GM12801 (cell line): ENCODE measurements at regions not wholly inside any gene's neighbourhood (a gene's known extent, or its start where the extent isn't known, plus 50 kb on each side); places are given as distances from the start of the nearest gene placed in this dataset.

Experiments used
- TF ChIP-seq, protein P1 (sequence below): IDR thresholded peaks from one replicate; pipeline ENCODE4 v1.5.1; 2011; ENCODE audit warnings: control low read depth; ENCODE audit not compliant: insufficient read length; ENCODE audit errors: extremely low read depth

- TF ChIP-seq, protein P1, sequence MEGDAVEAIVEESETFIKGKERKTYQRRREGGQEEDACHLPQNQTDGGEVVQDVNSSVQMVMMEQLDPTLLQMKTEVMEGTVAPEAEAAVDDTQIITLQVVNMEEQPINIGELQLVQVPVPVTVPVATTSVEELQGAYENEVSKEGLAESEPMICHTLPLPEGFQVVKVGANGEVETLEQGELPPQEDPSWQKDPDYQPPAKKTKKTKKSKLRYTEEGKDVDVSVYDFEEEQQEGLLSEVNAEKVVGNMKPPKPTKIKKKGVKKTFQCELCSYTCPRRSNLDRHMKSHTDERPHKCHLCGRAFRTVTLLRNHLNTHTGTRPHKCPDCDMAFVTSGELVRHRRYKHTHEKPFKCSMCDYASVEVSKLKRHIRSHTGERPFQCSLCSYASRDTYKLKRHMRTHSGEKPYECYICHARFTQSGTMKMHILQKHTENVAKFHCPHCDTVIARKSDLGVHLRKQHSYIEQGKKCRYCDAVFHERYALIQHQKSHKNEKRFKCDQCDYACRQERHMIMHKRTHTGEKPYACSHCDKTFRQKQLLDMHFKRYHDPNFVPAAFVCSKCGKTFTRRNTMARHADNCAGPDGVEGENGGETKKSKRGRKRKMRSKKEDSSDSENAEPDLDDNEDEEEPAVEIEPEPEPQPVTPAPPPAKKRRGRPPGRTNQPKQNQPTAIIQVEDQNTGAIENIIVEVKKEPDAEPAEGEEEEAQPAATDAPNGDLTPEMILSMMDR = no peak
Measured at GRCh38 chr14:65234752-65235361, 132.5 kb upstream of the MAX start.

- TF ChIP-seq, protein P1 = no peak
Measured at GRCh38 chr14:65237023-65237814, 134.9 kb upstream of the MAX start.

GRCh38 chr14:65237941-65238340 lies 135.6 kb upstream of the MAX start:
- TF ChIP-seq, protein P1 = no peak

- TF ChIP-seq, protein P1 = no peak
Measured at GRCh38 chr14:65238456-65238855, 136.1 kb upstream of the MAX start.

DNA sequence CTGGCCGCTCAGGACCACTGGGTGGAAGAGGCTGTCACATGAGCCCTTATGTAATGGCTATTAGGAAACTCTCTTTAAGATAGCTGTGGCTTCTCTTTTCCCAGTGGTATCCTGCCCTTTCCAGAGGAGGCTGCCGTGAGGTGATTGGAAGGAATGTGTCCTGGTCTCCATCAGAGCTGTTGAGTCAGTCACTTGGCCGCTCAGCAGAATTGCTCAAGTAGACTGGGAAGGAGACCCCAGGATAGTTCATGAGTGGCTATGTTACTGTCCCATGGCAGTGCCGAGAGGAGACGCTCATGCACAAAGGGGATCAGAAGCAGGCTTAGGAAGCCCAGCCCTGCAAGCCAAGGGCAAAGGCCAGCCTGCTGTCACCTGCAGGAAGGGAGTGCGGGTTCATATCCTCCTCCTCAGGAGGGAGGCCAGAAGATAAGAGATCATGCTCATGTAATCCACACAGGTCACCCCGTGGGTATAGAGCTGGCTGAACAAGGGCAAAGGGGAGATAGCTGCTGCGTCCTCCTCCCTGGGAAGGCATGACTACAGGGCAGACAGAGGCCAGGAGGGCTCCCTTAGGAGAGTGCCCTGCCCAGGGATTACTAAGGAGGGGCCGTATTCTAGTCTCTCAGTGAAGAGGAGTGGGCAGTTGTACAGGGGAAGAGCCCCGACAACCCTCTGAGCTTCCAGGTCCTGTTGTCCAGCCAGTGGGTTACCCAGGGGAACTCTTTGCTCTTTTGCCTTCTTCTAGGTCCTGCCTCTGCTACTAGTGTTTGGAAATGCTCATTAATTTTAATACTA lies 137.0 kb upstream of the MAX start:
- TF ChIP-seq, protein P1 = no peak

- TF ChIP-seq, protein P1 = no peak
Measured at GRCh38 chr14:65239938-65240296, 137.6 kb upstream of the MAX start.

- TF ChIP-seq, protein P1 = no peak
Measured at GRCh38 chr14:65241125-65241752, 138.9 kb upstream of the MAX start.
